Erythroblast (primary cell): ENCODE measurements at regions not wholly inside any gene's neighbourhood (a gene's known extent, or its start where the extent isn't known, plus 50 kb on each side); places are given as distances from the start of the nearest gene placed in this dataset.

Source experiments
- GATA1 ChIP-seq: IDR thresholded peaks from 2 replicates; pipeline ENCODE4 v1.6.1; 2011; ENCODE audit warnings: low read depth, mild to moderate bottlenecking, control low read depth, low read length, moderate library complexity
- POLR2A ChIP-seq: IDR thresholded peaks from 2 replicates; pipeline ENCODE4 v1.6.1; 2011; ENCODE audit warnings: mild to moderate bottlenecking, low read length

GRCh38 chr5:104909803-104910202 is 1347.2 kb upstream of the NUDT12 start:
- TF ChIP-seq POLR2A (no peak), GATA1 (no peak)
